ENCODE measurements at regions not wholly inside any gene's neighbourhood (a gene's known extent, or its start where the extent isn't known, plus 50 kb on each side); places are given as distances from the start of the nearest gene placed in this dataset.

DNA sequence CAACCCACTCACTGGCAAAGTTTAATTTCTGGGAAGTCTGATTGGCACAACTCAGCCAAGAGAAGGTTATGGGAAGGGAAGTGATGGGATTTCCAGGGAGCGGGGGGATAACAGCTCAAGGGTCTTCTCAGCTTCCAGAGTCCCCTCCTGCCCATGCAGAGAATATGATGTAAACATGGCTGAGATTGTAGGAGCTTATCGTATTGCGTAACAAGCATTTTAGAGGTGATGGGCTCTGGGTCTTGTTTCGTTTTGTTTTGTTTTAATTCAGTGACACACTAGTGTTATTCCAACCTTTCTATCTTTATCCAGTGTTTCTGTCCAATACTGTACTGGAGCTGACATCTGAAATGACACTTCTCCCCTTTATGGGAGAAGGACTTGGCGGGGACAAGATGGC is 762.1 kb upstream of the TMEM132C start:
- DNase-seq (ENCODE audit: low read depth in 1 of 2, low spot score in 2 of 2) (no peak), FAIRE-seq (no peak)
- Histone ChIP-seq H3K14ac (ENCODE audit: insufficient read length) (no peak overlapping the region), H2BK20ac (ENCODE audit: low read length) (no peak overlapping the region), H3K9ac (replicated peaks in 1 of 4; ENCODE audit: extremely low read depth in 1 of 4, low read depth in 3 of 4, low read length in 3 of 4) (no peak overlapping the region), H3K27ac (ENCODE audit: low read depth, low read length) (no peak overlapping the region), H3K36me3 (ENCODE audit: control insufficient read depth in 2 of 4, insufficient read depth in 4 of 4, low read length in 3 of 4) (no peaks in the 10 kb centered on the region), H4K8ac (ENCODE audit: extremely low read depth, insufficient read depth, low read length) (no peak overlapping the region), H3K4ac (replicated peaks; ENCODE audit: insufficient read length, low read depth, low read length) (no peak overlapping the region), H2AK5ac (ENCODE audit: low read depth, low read length) (no peak overlapping the region), H2AFZ (ENCODE audit: low read length) (no peak overlapping the region), H2BK5ac (ENCODE audit: low read depth, low read length) (no peak overlapping the region), H3K9me3 (ENCODE audit: insufficient read depth in 2 of 2, low read depth in 1 of 2, low read length in 1 of 2) (no peaks in the 10 kb centered on the region), H3K18ac (ENCODE audit: extremely low read depth, low read length) (no peak overlapping the region), H2BK120ac (replicated peaks; ENCODE audit: low read depth, low read length) (no peak overlapping the region), H3K4me3 (ENCODE audit: extremely low read depth in 1 of 4, insufficient read depth in 2 of 4, low read depth in 3 of 4, low read length in 4 of 4) (no peak overlapping the region), H3K23me2 (ENCODE audit: low read depth, low read length) (no peaks in the 10 kb centered on the region; the same call in 1 of the 2 replicates), H3K27me3 (replicated peaks in 1 of 4; ENCODE audit: control insufficient read depth in 3 of 4, extremely low read depth in 1 of 4, insufficient read depth in 3 of 4, low read length in 3 of 4) (no peaks in the 10 kb centered on the region), H4K20me1 (replicated peaks in 1 of 2; ENCODE audit: control insufficient read depth in 1 of 2, insufficient read depth in 2 of 2, low read length in 2 of 2) (no peaks in the 10 kb centered on the region), H3K23ac (ENCODE audit: insufficient read length) (no peak overlapping the region), H4K5ac (ENCODE audit: insufficient read length, low read depth, low read length) (no peak overlapping the region), H3K56ac (replicated peaks; ENCODE audit: insufficient read length, low read depth, low read length) (no peak overlapping the region), H4K91ac (replicated peaks; ENCODE audit: insufficient read length, low read length) (no peak overlapping the region), H3K4me2 (ENCODE audit: insufficient read depth in 1 of 2, low read depth in 2 of 2, low read length in 2 of 2) (no peak overlapping the region), H2BK12ac (ENCODE audit: low read depth, low read length) (no peak overlapping the region), H3K4me1 (replicated peaks in 1 of 4; ENCODE audit: control insufficient read depth in 3 of 4, insufficient read depth in 4 of 4, low read length in 3 of 4) (peaks cover 0 to 11% (median 5%) of the 10 kb centered on the region in 4 experiments; a peak in 4 of 7 replicates), H3K79me2 (ENCODE audit: control insufficient read depth in 1 of 2, insufficient read depth in 2 of 2, low read length in 2 of 2) (no peaks in the 10 kb centered on the region), H2BK15ac (ENCODE audit: low read length) (no peak overlapping the region), H3K79me1 (ENCODE audit: low read depth, low read length) (no peaks in the 10 kb centered on the region)
- CTCF ChIA-PET (ENCODE audit: partially characterized antibody): interaction anchor here (0.8 kb wide), 1 partner anchor 9 kb away, joined by 3 read pairs; no protein-coding TSS in a partner anchor
- peak; percentile 75 for TF ChIP-seq CEBPB (IDR thresholded peaks at IDR 0.05; ENCODE audit: low read depth, low read length)
- TF ChIP-seq, protein P1, sequence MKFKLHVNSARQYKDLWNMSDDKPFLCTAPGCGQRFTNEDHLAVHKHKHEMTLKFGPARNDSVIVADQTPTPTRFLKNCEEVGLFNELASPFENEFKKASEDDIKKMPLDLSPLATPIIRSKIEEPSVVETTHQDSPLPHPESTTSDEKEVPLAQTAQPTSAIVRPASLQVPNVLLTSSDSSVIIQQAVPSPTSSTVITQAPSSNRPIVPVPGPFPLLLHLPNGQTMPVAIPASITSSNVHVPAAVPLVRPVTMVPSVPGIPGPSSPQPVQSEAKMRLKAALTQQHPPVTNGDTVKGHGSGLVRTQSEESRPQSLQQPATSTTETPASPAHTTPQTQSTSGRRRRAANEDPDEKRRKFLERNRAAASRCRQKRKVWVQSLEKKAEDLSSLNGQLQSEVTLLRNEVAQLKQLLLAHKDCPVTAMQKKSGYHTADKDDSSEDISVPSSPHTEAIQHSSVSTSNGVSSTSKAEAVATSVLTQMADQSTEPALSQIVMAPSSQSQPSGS (IDR thresholded peaks at IDR 0.05; ENCODE audit: low read length): no peak
- POLR2A ChIA-PET (ENCODE audit: partially characterized antibody): no interaction called here
- WGBS, 2 experiments (ENCODE audit: extremely low coverage in 1 of 2, insufficient coverage in 1 of 2, insufficient read length in 1 of 2, insufficient replicate concordance in 2 of 2, low coverage in 1 of 2, low lambda C conversion rate in 2 of 2, missing lambda C conversion rate in 1 of 2): 98% methylated on average over 5 of the region's 5 CpGs; no CpG with 5 or more reads in 1 of the 2 experiments
